AG09309 (cell line): ENCODE measurements at regions not wholly inside any gene's neighbourhood (a gene's known extent, or its start where the extent isn't known, plus 50 kb on each side); places are given as distances from the start of the nearest gene placed in this dataset.

Experiments used
- DNase-seq: peaks from one replicate; pipeline ENCODE4 v3.0.0-alpha.2; 2010; ENCODE audit warnings: low read depth
- H3K4me3 ChIP-seq: 2 replicates; pipeline ENCODE4 v1.5.1; 2011; ENCODE audit warnings: mild to moderate bottlenecking, low read depth, low read length, moderate library complexity; ENCODE audit not compliant: control insufficient read depth
- CTCF ChIP-seq: IDR thresholded peaks from 2 replicates; pipeline ENCODE4 v1.5.1; 2011; ENCODE audit warnings: mild to moderate bottlenecking, low read depth, low read length, inconsistent platforms; ENCODE audit not compliant: insufficient read depth, control insufficient read depth; ENCODE audit errors: missing control alignments

GRCh38 chr12:58301730-58302122 lies 360.4 kb downstream of the ATP23 start:
- no peak for TF ChIP-seq CTCF
- H3K4me3 ChIP-seq: no peak overlapping the region
- no peak for DNase-seq

- TF ChIP-seq CTCF: no peak
- DNase-seq: no peak
Measured at GRCh38 chr12:58302487-58303011, 361.2 kb downstream of the ATP23 start.

GRCh38 chr12:58306266-58307000 lies 365.1 kb downstream of the ATP23 start:
- H3K4me3 ChIP-seq: no peak overlapping the region
- DNase-seq: no peak
- TF ChIP-seq CTCF: no peak

More at GRCh38 chr12:58302487-58303011, 361.2 kb downstream of the ATP23 start:
- no peak overlapping the region for H3K4me3 ChIP-seq

- no peak for DNase-seq
- no peak for TF ChIP-seq CTCF
- H3K4me3 ChIP-seq: no peak overlapping the region
Measured at GRCh38 chr12:58309806-58310205, 368.4 kb downstream of the ATP23 start.

- no peak overlapping the region for H3K4me3 ChIP-seq
- DNase-seq: no peak
- no peak for TF ChIP-seq CTCF
Measured at GRCh38 chr12:58310368-58310767, 369.0 kb downstream of the ATP23 start.

- no peak overlapping the region for H3K4me3 ChIP-seq
- DNase-seq: peak; percentile 98
Measured at GRCh38 chr12:58310809-58311622, 369.6 kb downstream of the ATP23 start.

More at GRCh38 chr12:58310809-58311622, 369.6 kb downstream of the ATP23 start:
- TF ChIP-seq CTCF: no peak
